ENCODE measurements at regions not wholly inside any gene's neighbourhood (a gene's known extent, or its start where the extent isn't known, plus 50 kb on each side); places are given as distances from the start of the nearest gene placed in this dataset.

DNA sequence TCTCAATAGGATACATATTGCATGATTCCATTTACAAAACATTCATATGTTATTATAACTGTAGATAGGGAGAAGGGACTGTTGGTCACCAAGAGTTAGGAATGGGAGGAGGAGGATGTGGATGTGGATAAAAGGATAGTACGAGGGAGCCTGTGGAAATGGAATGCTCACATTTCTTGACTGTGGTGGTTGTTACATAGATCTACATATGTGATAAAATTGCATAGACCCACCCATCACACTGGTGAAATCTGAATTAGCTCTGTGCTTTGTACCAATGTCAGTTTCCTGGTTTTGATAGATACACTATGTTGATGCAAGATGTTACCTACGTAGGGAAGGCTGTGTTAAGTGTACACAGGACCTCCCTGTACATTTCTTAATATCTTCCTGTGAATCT lies 233.5 kb upstream of the MTPN start:
- H3K79me2 ChIP-seq (ENCODE audit: control insufficient read depth, insufficient read depth, low read length): no peaks in the 10 kb centered on the region
- no peak overlapping the region for H4K8ac ChIP-seq (ENCODE audit: low read depth, low read length)
- H3K18ac ChIP-seq (ENCODE audit: low read length): no peak overlapping the region
- H3K4ac ChIP-seq (ENCODE audit: low read depth, low read length): no peak overlapping the region
- H2AK5ac ChIP-seq (ENCODE audit: low read length): no peak overlapping the region
- H4K5ac ChIP-seq (ENCODE audit: low read length): no peak overlapping the region
- no peaks in the 10 kb centered on the region for H3K27me3 ChIP-seq (ENCODE audit: insufficient read depth, low read length, poor library complexity)
- no peaks in the 10 kb centered on the region for H3K36me3 ChIP-seq (ENCODE audit: control insufficient read depth, insufficient read depth, low read length)
- no CpG with 5 or more reads among the region's 2 CpGs for WGBS (ENCODE audit: extremely low coverage, insufficient coverage, low lambda C conversion rate)
- no peak overlapping the region for H3K9ac ChIP-seq (ENCODE audit: low read length)
- no peak overlapping the region for H3K56ac ChIP-seq (ENCODE audit: low read length)
- H2BK120ac ChIP-seq (ENCODE audit: low read depth, low read length): no peak overlapping the region
- H2BK15ac ChIP-seq (replicated peaks; ENCODE audit: low read depth): no peak overlapping the region
- no peaks in the 10 kb centered on the region for H3K79me1 ChIP-seq (ENCODE audit: low read length)
- no peak overlapping the region for H2BK5ac ChIP-seq (ENCODE audit: low read length)
- H3K27ac ChIP-seq (ENCODE audit: low read depth, low read length): no peak overlapping the region
- no peaks in the 10 kb centered on the region for H3K4me1 ChIP-seq (ENCODE audit: control insufficient read depth, low read depth, low read length)
- no peak overlapping the region for H3K4me2 ChIP-seq (ENCODE audit: low read length)
- H3K4me3 ChIP-seq (ENCODE audit: low read length): no peak overlapping the region
- no peak for DNase-seq
- H3K23ac ChIP-seq (ENCODE audit: low read length): no peak overlapping the region

GRCh38 chr7:136210079-136210478 lies 232.9 kb upstream of the MTPN start:
- Histone ChIP-seq H3K4me2 (ENCODE audit: low read length) (no peak overlapping the region), H3K23ac (ENCODE audit: low read length) (no peak overlapping the region), H3K9ac (ENCODE audit: low read length) (no peak overlapping the region), H3K27me3 (ENCODE audit: insufficient read depth, low read length, poor library complexity) (no peaks in the 10 kb centered on the region), H3K36me3 (ENCODE audit: control insufficient read depth, insufficient read depth, low read length) (no peaks in the 10 kb centered on the region), H3K79me1 (ENCODE audit: low read length) (no peaks in the 10 kb centered on the region), H3K18ac (ENCODE audit: low read length) (no peak overlapping the region), H3K27ac (ENCODE audit: low read depth, low read length) (no peak overlapping the region), H4K5ac (ENCODE audit: low read length) (no peak overlapping the region), H4K8ac (ENCODE audit: low read depth, low read length) (no peak overlapping the region), H3K56ac (ENCODE audit: low read length) (no peak overlapping the region), H3K79me2 (ENCODE audit: control insufficient read depth, insufficient read depth, low read length) (no peaks in the 10 kb centered on the region), H3K4me3 (ENCODE audit: low read length) (no peak overlapping the region), H3K4me1 (ENCODE audit: control insufficient read depth, low read depth, low read length) (no peaks in the 10 kb centered on the region), H3K4ac (ENCODE audit: low read depth, low read length) (no peak overlapping the region), H2AK5ac (ENCODE audit: low read length) (no peak overlapping the region), H2BK5ac (ENCODE audit: low read length) (no peak overlapping the region), H2BK15ac (replicated peaks; ENCODE audit: low read depth) (no peak overlapping the region), H2BK120ac (ENCODE audit: low read depth, low read length) (no peak overlapping the region)
- DNase-seq: no peak

- H4K8ac ChIP-seq (ENCODE audit: low read depth, low read length): no peak overlapping the region
- WGBS (ENCODE audit: extremely low coverage, insufficient coverage, low lambda C conversion rate): no CpG with 5 or more reads among the region's 1 CpG
- H3K4me3 ChIP-seq (ENCODE audit: low read length): no peak overlapping the region
These were observed 228.8 kb upstream of the MTPN start for GRCh38 chr7:136205956-136206355.

DNA sequence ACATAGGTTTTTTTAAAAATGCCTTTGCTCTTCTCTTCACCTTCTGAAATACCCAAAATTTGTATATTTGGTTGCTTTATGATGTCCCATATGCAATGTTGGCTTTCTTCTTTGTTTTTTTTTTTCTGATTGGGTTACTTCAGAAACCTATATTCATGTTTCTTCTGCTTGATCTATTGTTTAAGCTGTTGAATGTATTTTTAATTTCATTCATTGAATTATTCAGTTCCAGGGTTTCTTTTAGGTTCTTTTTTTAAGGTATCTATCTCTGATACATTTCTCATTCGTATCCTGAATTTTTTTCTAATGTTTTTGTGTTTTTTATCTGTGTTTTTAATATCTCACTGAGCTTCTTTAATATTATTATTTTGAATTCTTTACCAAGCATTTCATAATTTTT lies 221.0 kb upstream of the MTPN start:
- no CpG with 5 or more reads among the region's 1 CpG for WGBS (ENCODE audit: extremely low coverage, insufficient coverage, low lambda C conversion rate)
- no peak for DNase-seq
- Histone ChIP-seq H3K79me1 (ENCODE audit: low read length) (no peaks in the 10 kb centered on the region), H2BK15ac (replicated peaks; ENCODE audit: low read depth) (no peak overlapping the region), H3K9ac (ENCODE audit: low read length) (no peak overlapping the region), H3K4ac (ENCODE audit: low read depth, low read length) (no peak overlapping the region), H2AK5ac (ENCODE audit: low read length) (no peak overlapping the region), H3K79me2 (ENCODE audit: control insufficient read depth, insufficient read depth, low read length) (no peaks in the 10 kb centered on the region), H3K4me1 (ENCODE audit: control insufficient read depth, low read depth, low read length) (no peaks in the 10 kb centered on the region), H3K4me2 (ENCODE audit: low read length) (no peak overlapping the region), H2BK5ac (ENCODE audit: low read length) (no peak overlapping the region), H3K4me3 (ENCODE audit: low read length) (no peak overlapping the region), H2BK120ac (ENCODE audit: low read depth, low read length) (no peak overlapping the region), H3K56ac (ENCODE audit: low read length) (no peak overlapping the region), H3K36me3 (ENCODE audit: control insufficient read depth, insufficient read depth, low read length) (no peaks in the 10 kb centered on the region), H4K8ac (ENCODE audit: low read depth, low read length) (no peak overlapping the region), H3K23ac (ENCODE audit: low read length) (no peak overlapping the region), H4K5ac (ENCODE audit: low read length) (no peak overlapping the region), H3K18ac (ENCODE audit: low read length) (no peak overlapping the region), H3K27ac (ENCODE audit: low read depth, low read length) (no peak overlapping the region), H3K27me3 (ENCODE audit: insufficient read depth, low read length, poor library complexity) (no peaks in the 10 kb centered on the region)

More at GRCh38 chr7:136205956-136206355, 228.8 kb upstream of the MTPN start:
- Histone ChIP-seq H2BK120ac (ENCODE audit: low read depth, low read length) (no peak overlapping the region), H3K79me1 (ENCODE audit: low read length) (no peaks in the 10 kb centered on the region), H3K23ac (ENCODE audit: low read length) (no peak overlapping the region), H3K56ac (ENCODE audit: low read length) (no peak overlapping the region), H3K18ac (ENCODE audit: low read length) (no peak overlapping the region), H3K36me3 (ENCODE audit: control insufficient read depth, insufficient read depth, low read length) (no peaks in the 10 kb centered on the region), H3K4ac (ENCODE audit: low read depth, low read length) (no peak overlapping the region), H3K27ac (ENCODE audit: low read depth, low read length) (no peak overlapping the region), H3K27me3 (ENCODE audit: insufficient read depth, low read length, poor library complexity) (no peaks in the 10 kb centered on the region), H2BK5ac (ENCODE audit: low read length) (no peak overlapping the region), H3K4me2 (ENCODE audit: low read length) (no peak overlapping the region), H3K79me2 (ENCODE audit: control insufficient read depth, insufficient read depth, low read length) (no peaks in the 10 kb centered on the region), H3K4me1 (ENCODE audit: control insufficient read depth, low read depth, low read length) (no peaks in the 10 kb centered on the region), H3K9ac (ENCODE audit: low read length) (no peak overlapping the region), H2AK5ac (ENCODE audit: low read length) (no peak overlapping the region), H2BK15ac (replicated peaks; ENCODE audit: low read depth) (no peak overlapping the region), H4K5ac (ENCODE audit: low read length) (no peak overlapping the region)
- DNase-seq: no peak

GRCh38 chr7:136194878-136195277 lies 217.7 kb upstream of the MTPN start:
- no peaks in the 10 kb centered on the region for H3K79me1 ChIP-seq (ENCODE audit: low read length)
- H2BK120ac ChIP-seq (ENCODE audit: low read depth, low read length): no peak overlapping the region
- no peak overlapping the region for H3K56ac ChIP-seq (ENCODE audit: low read length)
- no peak overlapping the region for H4K8ac ChIP-seq (ENCODE audit: low read depth, low read length)
- no peak overlapping the region for H3K23ac ChIP-seq (ENCODE audit: low read length)
- H3K36me3 ChIP-seq (ENCODE audit: control insufficient read depth, insufficient read depth, low read length): no peaks in the 10 kb centered on the region
- DNase-seq: no peak
- H3K4me1 ChIP-seq (ENCODE audit: control insufficient read depth, low read depth, low read length): no peaks in the 10 kb centered on the region
- H3K79me2 ChIP-seq (ENCODE audit: control insufficient read depth, insufficient read depth, low read length): no peaks in the 10 kb centered on the region
- no peak overlapping the region for H3K4ac ChIP-seq (ENCODE audit: low read depth, low read length)
- no peak overlapping the region for H2AK5ac ChIP-seq (ENCODE audit: low read length)
- H3K4me3 ChIP-seq (ENCODE audit: low read length): no peak overlapping the region
- no peak overlapping the region for H2BK15ac ChIP-seq (replicated peaks; ENCODE audit: low read depth)
- no peak overlapping the region for H3K4me2 ChIP-seq (ENCODE audit: low read length)
- H3K27me3 ChIP-seq (ENCODE audit: insufficient read depth, low read length, poor library complexity): no peaks in the 10 kb centered on the region
- no peak overlapping the region for H3K9ac ChIP-seq (ENCODE audit: low read length)
- H4K5ac ChIP-seq (ENCODE audit: low read length): no peak overlapping the region
- H3K18ac ChIP-seq (ENCODE audit: low read length): no peak overlapping the region
- no peak overlapping the region for H2BK5ac ChIP-seq (ENCODE audit: low read length)
- H3K27ac ChIP-seq (ENCODE audit: low read depth, low read length): no peak overlapping the region
- no CpG with 5 or more reads among the region's 1 CpG for WGBS (ENCODE audit: extremely low coverage, insufficient coverage, low lambda C conversion rate)

- H2BK15ac ChIP-seq (replicated peaks; ENCODE audit: low read depth): no peak overlapping the region
- H3K56ac ChIP-seq (ENCODE audit: low read length): no peak overlapping the region
- no peaks in the 10 kb centered on the region for H3K79me1 ChIP-seq (ENCODE audit: low read length)
- no peaks in the 10 kb centered on the region for H3K79me2 ChIP-seq (ENCODE audit: control insufficient read depth, insufficient read depth, low read length)
- H4K5ac ChIP-seq (ENCODE audit: low read length): no peak overlapping the region
- H3K4ac ChIP-seq (ENCODE audit: low read depth, low read length): no peak overlapping the region
- no peak overlapping the region for H2BK120ac ChIP-seq (ENCODE audit: low read depth, low read length)
- no peaks in the 10 kb centered on the region for H3K27me3 ChIP-seq (ENCODE audit: insufficient read depth, low read length, poor library complexity)
- no peak for DNase-seq
- no peak overlapping the region for H3K4me2 ChIP-seq (ENCODE audit: low read length)
- no peak overlapping the region for H3K27ac ChIP-seq (ENCODE audit: low read depth, low read length)
- H3K18ac ChIP-seq (ENCODE audit: low read length): no peak overlapping the region
- H2BK5ac ChIP-seq (ENCODE audit: low read length): no peak overlapping the region
- no peak overlapping the region for H3K9ac ChIP-seq (ENCODE audit: low read length)
- H3K4me3 ChIP-seq (ENCODE audit: low read length): no peak overlapping the region
- H3K36me3 ChIP-seq (ENCODE audit: control insufficient read depth, insufficient read depth, low read length): no peaks in the 10 kb centered on the region
- WGBS (ENCODE audit: extremely low coverage, insufficient coverage, low lambda C conversion rate): no CpG with 5 or more reads among the region's 6 CpGs
- H3K23ac ChIP-seq (ENCODE audit: low read length): no peak overlapping the region
- no peaks in the 10 kb centered on the region for H3K4me1 ChIP-seq (ENCODE audit: control insufficient read depth, low read depth, low read length)
- H4K8ac ChIP-seq (ENCODE audit: low read depth, low read length): no peak overlapping the region
- no peak overlapping the region for H2AK5ac ChIP-seq (ENCODE audit: low read length)
These were observed 216.8 kb upstream of the MTPN start for GRCh38 chr7:136193940-136194339.
